ENCODE measurements at regions not wholly inside any gene's neighbourhood (a gene's known extent, or its start where the extent isn't known, plus 50 kb on each side); places are given as distances from the start of the nearest gene placed in this dataset.

DNA sequence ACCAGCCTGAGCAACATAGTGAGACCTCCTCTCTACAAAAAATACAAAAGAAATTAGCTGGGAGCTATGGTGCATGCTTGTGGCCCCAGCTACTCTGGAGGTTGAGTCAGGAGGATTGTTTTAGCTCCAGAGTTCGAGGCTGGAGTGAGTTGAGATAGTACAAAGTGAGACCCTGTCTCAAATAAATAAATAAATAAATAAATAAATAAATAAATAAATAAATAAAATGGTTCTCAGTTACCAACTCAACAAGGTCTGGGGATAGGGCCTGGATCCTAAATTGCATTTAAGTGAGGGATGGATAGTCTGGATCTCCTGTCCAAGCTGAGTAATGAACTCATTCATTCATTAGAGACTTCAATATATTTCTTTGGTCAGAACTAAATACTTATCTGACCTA, 115.7 kb upstream of the IL1RAPL2 start:
- no peaks in the 10 kb centered on the region for H4K20me1 ChIP-seq (ENCODE audit: low read length)
- TF ChIP-seq EZH2 (IDR thresholded peaks at IDR 0.05; ENCODE audit: low read length, unreplicated experiment) (no peak), CTCF (conservative IDR thresholded peaks at IDR 0.05; ENCODE audit: low read depth, low read length) (no peak), EZH2phosphoT487 (IDR thresholded peaks at IDR 0.05; ENCODE audit: borderline replicate concordance, low read length) (no peak)
- no peaks in the 10 kb centered on the region for H3F3A ChIP-seq (ENCODE audit: low read length, unreplicated experiment)
- no peak overlapping the region for H3K9ac ChIP-seq (ENCODE audit: low read length)
- no peak for DNase-seq
- intact Hi-C loops (cut with micrococcal nuclease) = no loop called here
- no peak overlapping the region for H3K27ac ChIP-seq (ENCODE audit: low read length)
- no peaks in the 10 kb centered on the region for H3K9me2 ChIP-seq (replicated peaks; ENCODE audit: low read length)
- ChIA-PET POLR2A (ENCODE audit: unreplicated experiment) (no interaction called here), CTCF (no interaction called here)
- H3K4me3 ChIP-seq (ENCODE audit: low read length) = no peak overlapping the region
- no peaks in the 10 kb centered on the region for H3K9me3 ChIP-seq (ENCODE audit: low read length)
- no peaks in the 10 kb centered on the region for H3K27me3 ChIP-seq (ENCODE audit: low read length)
- no peak overlapping the region for H3K4me2 ChIP-seq (ENCODE audit: low read length)
- ATAC-seq = no peak
- BruUV-seq (replicated peaks) = no TSS peak
- H2AFZ ChIP-seq (ENCODE audit: low read length) = no peak overlapping the region
- H3K79me2 ChIP-seq (ENCODE audit: low read length) = no peaks in the 10 kb centered on the region
- H3K4me1 ChIP-seq (ENCODE audit: insufficient read depth, low read length) = no peaks in the 10 kb centered on the region
- no peaks in the 10 kb centered on the region for H3K36me3 ChIP-seq (ENCODE audit: low read depth, low read length)

- H3K4me2 ChIP-seq (ENCODE audit: low read length) = no peak overlapping the region
- no peaks in the 10 kb centered on the region for H3K27me3 ChIP-seq (ENCODE audit: low read length)
- H3K79me2 ChIP-seq (ENCODE audit: low read length) = no peaks in the 10 kb centered on the region
- H3K9me2 ChIP-seq (replicated peaks; ENCODE audit: low read length) = no peaks in the 10 kb centered on the region
- H3K4me1 ChIP-seq (ENCODE audit: insufficient read depth, low read length) = no peaks in the 10 kb centered on the region
- no peaks in the 10 kb centered on the region for H3F3A ChIP-seq (ENCODE audit: low read length, unreplicated experiment)
- no peaks in the 10 kb centered on the region for H3K9me3 ChIP-seq (ENCODE audit: low read length)
- H3K27ac ChIP-seq (ENCODE audit: low read length) = no peak overlapping the region
- H3K36me3 ChIP-seq (ENCODE audit: low read depth, low read length) = no peaks in the 10 kb centered on the region
- H3K9ac ChIP-seq (ENCODE audit: low read length) = no peak overlapping the region
- no peaks in the 10 kb centered on the region for H4K20me1 ChIP-seq (ENCODE audit: low read length)
- CTCF ChIA-PET = no interaction called here
- DNase-seq (no peak), ATAC-seq (no peak)
- no TSS peak for BruUV-seq (replicated peaks)
- H3K4me3 ChIP-seq (ENCODE audit: low read length) = no peak overlapping the region
- no peak for TF ChIP-seq CTCF (conservative IDR thresholded peaks at IDR 0.05; ENCODE audit: low read depth, low read length)
- no peak for TF ChIP-seq EZH2phosphoT487 (IDR thresholded peaks at IDR 0.05; ENCODE audit: borderline replicate concordance, low read length)
- no peak for TF ChIP-seq EZH2 (IDR thresholded peaks at IDR 0.05; ENCODE audit: low read length, unreplicated experiment)
- no peak overlapping the region for H2AFZ ChIP-seq (ENCODE audit: low read length)
- intact Hi-C loops (cut with micrococcal nuclease) = no loop called here
- POLR2A ChIA-PET (ENCODE audit: unreplicated experiment) = no interaction called here
Measured at GRCh38 chrX:104445591-104445990, 120.4 kb upstream of the IL1RAPL2 start.

GRCh38 chrX:104435249-104435648, 130.8 kb upstream of the IL1RAPL2 start:
- H3K27me3 ChIP-seq (ENCODE audit: low read length) = no peaks in the 10 kb centered on the region
- CTCF ChIA-PET = no interaction called here
- no TSS peak for BruUV-seq (replicated peaks)

More at GRCh38 chrX:104435249-104435648, 130.8 kb upstream of the IL1RAPL2 start:
- no peaks in the 10 kb centered on the region for H3K36me3 ChIP-seq (ENCODE audit: low read depth, low read length)
- no peak for DNase-seq
- H2AFZ ChIP-seq (ENCODE audit: low read length) = no peak overlapping the region
- H3K4me1 ChIP-seq (ENCODE audit: insufficient read depth, low read length) = peaks cover 26% of the 10 kb centered on the region
- H3F3A ChIP-seq (ENCODE audit: low read length, unreplicated experiment) = no peaks in the 10 kb centered on the region
- no peak overlapping the region for H3K27ac ChIP-seq (ENCODE audit: low read length)
- H3K79me2 ChIP-seq (ENCODE audit: low read length) = no peaks in the 10 kb centered on the region
- no peak for ATAC-seq
- H3K9me3 ChIP-seq (ENCODE audit: low read length) = no peaks in the 10 kb centered on the region
- H3K4me3 ChIP-seq (ENCODE audit: low read length) = no peak overlapping the region
- intact Hi-C loops (cut with micrococcal nuclease) = no loop called here
- no peak overlapping the region for H3K4me2 ChIP-seq (ENCODE audit: low read length)
- H3K9me2 ChIP-seq (replicated peaks; ENCODE audit: low read length) = no peaks in the 10 kb centered on the region
- H3K9ac ChIP-seq (ENCODE audit: low read length) = no peak overlapping the region
- POLR2A ChIA-PET (ENCODE audit: unreplicated experiment) = no interaction called here
- TF ChIP-seq CTCF (conservative IDR thresholded peaks at IDR 0.05; ENCODE audit: low read depth, low read length) (no peak), EZH2 (IDR thresholded peaks at IDR 0.05; ENCODE audit: low read length, unreplicated experiment) (no peak), EZH2phosphoT487 (IDR thresholded peaks at IDR 0.05; ENCODE audit: borderline replicate concordance, low read length) (no peak)
- H4K20me1 ChIP-seq (ENCODE audit: low read length) = no peaks in the 10 kb centered on the region
